Progenitor cell of endocrine pancreas (in vitro differentiated cells): ENCODE measurements at regions not wholly inside any gene's neighbourhood (a gene's known extent, or its start where the extent isn't known, plus 50 kb on each side); places are given as distances from the start of the nearest gene placed in this dataset.
"Not testable (repeated sequence)": the region's sequence is repeated elsewhere in the genome, so short reads cannot be mapped to it uniquely, and the experiment has no call there.

Experiments used
- DNase-seq: peaks from one replicate; pipeline ENCODE4 v3.0.0; 2021; ENCODE audit warnings: low spot score; ENCODE audit not compliant: unreplicated experiment
- H3K27ac Mint-ChIP-seq: 2 replicates; pipeline ENCODE4 v1.8.0; 2021; ENCODE audit warnings: mild to moderate bottlenecking, moderate library complexity, mixed read lengths
- H3K27me3 Mint-ChIP-seq: 2 replicates; pipeline ENCODE4 v1.8.0; 2021; ENCODE audit warnings: mixed read lengths
- H3K36me3 Mint-ChIP-seq: 2 replicates; pipeline ENCODE4 v1.8.0; 2022; ENCODE audit warnings: mixed read lengths; ENCODE audit not compliant: insufficient read depth
- H3K4me1 Mint-ChIP-seq: 2 replicates; pipeline ENCODE4 v1.8.0; 2021; ENCODE audit warnings: low read depth, mixed read lengths
- H3K4me3 Mint-ChIP-seq: 2 replicates; pipeline ENCODE4 v1.8.0; 2021; ENCODE audit warnings: low read depth, mild to moderate bottlenecking, moderate library complexity, mixed read lengths
- H3K9me3 Mint-ChIP-seq: 2 replicates; pipeline ENCODE4 v1.8.0; 2021; ENCODE audit warnings: low read depth, mixed read lengths
- TF ChIP-seq, protein P1 (sequence below): fragments of 200-600 bp; sonication (generic); IDR thresholded peaks from one replicate; pipeline ENCODE4 v1.5.0; 2021; ENCODE audit warnings: antibody characterized with exemption, mild to moderate bottlenecking; ENCODE audit not compliant: unreplicated experiment

DNA sequence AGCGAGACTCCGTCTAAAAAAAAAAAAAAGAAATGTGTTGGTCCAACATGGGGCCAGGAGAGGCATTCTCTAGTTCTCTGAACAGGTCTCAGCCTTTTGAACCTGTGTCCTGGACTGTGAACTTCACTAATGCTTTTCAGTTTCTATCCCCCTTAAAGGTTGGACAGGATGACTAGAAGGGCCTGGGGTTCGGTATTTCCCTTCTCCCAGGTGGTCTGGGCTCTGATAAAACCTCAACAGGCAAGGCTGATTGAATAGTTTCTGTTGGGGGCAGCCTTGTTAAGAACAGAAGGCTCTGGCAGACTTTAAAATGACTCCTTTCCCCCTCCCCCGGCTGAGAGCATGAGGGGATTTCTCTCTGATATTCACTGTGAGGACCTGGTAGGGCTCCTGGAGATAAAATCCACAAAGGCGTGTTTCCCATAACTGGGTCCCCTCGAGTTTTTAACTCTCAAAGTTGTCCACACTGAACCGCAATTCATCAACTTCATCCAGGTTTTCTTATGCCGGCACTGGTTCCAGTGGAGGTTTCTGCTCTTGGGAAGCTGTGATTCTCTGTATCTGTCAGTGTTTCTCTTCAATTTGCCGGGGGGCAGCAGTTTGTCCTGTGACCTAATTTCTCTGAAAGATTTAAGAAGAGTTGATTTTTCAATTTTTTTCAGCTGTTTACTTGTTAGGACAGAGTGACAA, 91.3 kb downstream of the METRNL start:
- Mint-ChIP-seq H3K36me3 (no peaks in the 10 kb centered on the region), H3K27me3 (peaks cover 2% of the 10 kb centered on the region), H3K9me3 (peaks cover 5% of the 10 kb centered on the region), H3K27ac (no peak overlapping the region), H3K4me1 (peaks cover 30% of the 10 kb centered on the region), H3K4me3 (no peak overlapping the region)
- DNase-seq = no peak
- TF ChIP-seq, protein P1, sequence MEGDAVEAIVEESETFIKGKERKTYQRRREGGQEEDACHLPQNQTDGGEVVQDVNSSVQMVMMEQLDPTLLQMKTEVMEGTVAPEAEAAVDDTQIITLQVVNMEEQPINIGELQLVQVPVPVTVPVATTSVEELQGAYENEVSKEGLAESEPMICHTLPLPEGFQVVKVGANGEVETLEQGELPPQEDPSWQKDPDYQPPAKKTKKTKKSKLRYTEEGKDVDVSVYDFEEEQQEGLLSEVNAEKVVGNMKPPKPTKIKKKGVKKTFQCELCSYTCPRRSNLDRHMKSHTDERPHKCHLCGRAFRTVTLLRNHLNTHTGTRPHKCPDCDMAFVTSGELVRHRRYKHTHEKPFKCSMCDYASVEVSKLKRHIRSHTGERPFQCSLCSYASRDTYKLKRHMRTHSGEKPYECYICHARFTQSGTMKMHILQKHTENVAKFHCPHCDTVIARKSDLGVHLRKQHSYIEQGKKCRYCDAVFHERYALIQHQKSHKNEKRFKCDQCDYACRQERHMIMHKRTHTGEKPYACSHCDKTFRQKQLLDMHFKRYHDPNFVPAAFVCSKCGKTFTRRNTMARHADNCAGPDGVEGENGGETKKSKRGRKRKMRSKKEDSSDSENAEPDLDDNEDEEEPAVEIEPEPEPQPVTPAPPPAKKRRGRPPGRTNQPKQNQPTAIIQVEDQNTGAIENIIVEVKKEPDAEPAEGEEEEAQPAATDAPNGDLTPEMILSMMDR = no peak

DNA sequence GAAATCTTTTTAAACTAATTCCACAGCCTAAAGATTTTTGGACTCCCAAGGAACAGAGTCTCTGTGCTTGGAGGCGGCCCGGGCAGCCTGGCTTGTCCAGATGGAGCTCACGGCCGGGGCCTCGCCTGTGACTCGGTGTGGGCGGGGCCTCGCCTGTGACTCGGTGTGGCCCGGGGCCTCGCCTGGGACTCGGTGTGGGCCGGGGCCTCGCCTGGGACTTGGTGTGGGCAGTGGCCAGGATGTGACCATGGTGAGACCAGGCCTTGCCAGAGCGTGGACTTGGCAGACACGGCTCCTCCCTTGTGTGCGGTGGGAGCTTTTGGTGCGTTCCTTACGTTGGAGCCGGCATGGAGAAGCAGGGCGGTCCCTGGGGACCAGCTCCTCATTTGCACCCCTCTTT, 92.3 kb downstream of the METRNL start:
- Mint-ChIP-seq H3K9me3 (peaks cover 4% of the 10 kb centered on the region), H3K4me3 (no peak overlapping the region), H3K4me1 (peaks cover 30% of the 10 kb centered on the region), H3K36me3 (no peaks in the 10 kb centered on the region), H3K27me3 (peaks cover 7% of the 10 kb centered on the region), H3K27ac (no peak overlapping the region)
- TF ChIP-seq, protein P1 = no peak
- DNase-seq = peak; percentile 9

GRCh38 chr17:83172099-83172498, 92.7 kb downstream of the METRNL start:
- peaks cover 26% of the 10 kb centered on the region for H3K4me1 Mint-ChIP-seq
- not testable (repeated sequence) for H3K9me3 Mint-ChIP-seq, H3K27ac Mint-ChIP-seq, H3K4me3 Mint-ChIP-seq, H3K27me3 Mint-ChIP-seq, H3K36me3 Mint-ChIP-seq
- peak; percentile 6 for DNase-seq

DNA sequence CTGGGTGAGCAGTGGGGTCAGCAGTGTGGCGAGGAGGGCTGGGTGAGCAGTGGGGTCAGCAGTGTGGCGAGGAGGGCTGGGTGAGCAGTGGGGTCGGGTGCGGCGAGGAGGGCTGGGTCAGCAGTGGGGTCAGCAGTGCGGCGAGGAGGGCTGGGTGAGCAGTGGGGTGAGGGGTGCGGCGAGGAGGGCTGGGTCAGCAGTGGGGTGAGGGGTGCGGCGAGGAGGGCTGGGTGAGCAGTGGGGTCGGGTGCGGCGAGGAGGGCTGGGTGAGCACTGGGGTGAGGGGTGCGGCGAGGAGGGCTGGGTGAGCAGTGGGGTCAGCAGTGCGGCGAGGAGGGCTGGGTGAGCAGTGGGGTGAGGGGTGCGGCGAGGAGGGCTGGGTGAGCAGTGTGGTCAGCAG, 93.2 kb downstream of the METRNL start:
- H3K4me3 Mint-ChIP-seq, H3K27ac Mint-ChIP-seq, H3K9me3 Mint-ChIP-seq, DNase-seq, H3K36me3 Mint-ChIP-seq: not testable (repeated sequence)
- Mint-ChIP-seq H3K4me1 (peaks cover 25% of the 10 kb centered on the region), H3K27me3 (peaks cover 10% of the 10 kb centered on the region)

DNA sequence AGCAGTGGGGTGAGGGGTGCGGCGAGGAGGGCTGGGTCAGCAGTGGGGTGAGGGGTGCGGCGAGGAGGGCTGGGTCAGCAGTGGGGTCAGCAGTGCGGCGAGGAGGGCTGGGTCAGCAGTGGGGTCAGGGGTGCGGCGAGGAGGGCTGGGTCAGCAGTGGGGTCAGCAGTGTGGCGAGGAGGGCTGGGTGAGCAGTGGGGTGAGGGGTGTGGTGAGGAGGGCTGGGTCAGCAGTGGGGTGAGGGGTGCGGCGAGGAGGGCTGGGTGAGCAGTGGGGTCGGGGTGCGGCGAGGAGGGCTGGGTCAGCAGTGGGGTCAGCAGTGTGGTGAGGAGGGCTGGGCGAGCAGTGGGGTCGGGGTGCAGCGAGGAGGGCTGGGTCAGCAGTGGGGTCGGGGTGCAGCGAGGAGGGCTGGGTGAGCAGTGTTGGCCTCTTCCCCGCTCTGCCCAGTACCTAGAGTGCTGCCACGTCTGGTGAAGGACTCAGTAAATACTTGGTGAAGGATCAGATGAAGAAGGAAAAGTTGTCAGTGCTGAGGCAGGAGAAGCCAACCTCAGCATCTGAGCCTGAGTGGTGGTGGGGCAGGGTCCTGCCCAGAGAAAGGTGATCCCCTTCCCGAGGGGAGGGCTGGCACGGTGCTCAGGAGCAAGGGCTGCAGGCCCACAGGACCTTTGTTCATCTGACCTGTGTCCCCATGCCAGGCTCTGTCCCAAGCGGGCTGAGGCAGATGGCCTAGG, 93.9 kb downstream of the METRNL start:
- H3K27ac Mint-ChIP-seq = not testable (repeated sequence)

GRCh38 chr17:83173914-83174361, 94.5 kb downstream of the METRNL start:
- no peak for DNase-seq
- peak overlapping the region; percentile 67 for H3K27ac Mint-ChIP-seq
- H3K4me1 Mint-ChIP-seq = peaks cover 22% of the 10 kb centered on the region

More for the DNA sequence above, 93.9 kb downstream of the METRNL start:
- DNase-seq, H3K4me3 Mint-ChIP-seq, H3K9me3 Mint-ChIP-seq, H3K36me3 Mint-ChIP-seq: not testable (repeated sequence)
- Mint-ChIP-seq H3K4me1 (peaks cover 23% of the 10 kb centered on the region), H3K27me3 (peaks cover 11% of the 10 kb centered on the region)

More at GRCh38 chr17:83173914-83174361, 94.5 kb downstream of the METRNL start:
- Mint-ChIP-seq H3K27me3 (peaks cover 11% of the 10 kb centered on the region), H3K4me3 (no peak overlapping the region), H3K36me3 (no peaks in the 10 kb centered on the region), H3K9me3 (peaks cover 4% of the 10 kb centered on the region)
- TF ChIP-seq, protein P1 = no peak
